ENCODE measurements at regions not wholly inside any gene's neighbourhood (a gene's known extent, or its start where the extent isn't known, plus 50 kb on each side); places are given as distances from the start of the nearest gene placed in this dataset.
A peak's percentile ranks its signal among the peaks of the same experiment; 100 is the strongest.

- DNase-seq (ENCODE audit: low read depth, low spot score), result no peak
- Mint-ChIP-seq H3K4me3 (no peak overlapping the region), H3K9me3 (peaks cover 2% of the 10 kb centered on the region), H3K4me1 (peaks cover 24% of the 10 kb centered on the region), H3K36me3 (ENCODE audit: low read depth) (peaks cover 6% of the 10 kb centered on the region), H3K27ac (ENCODE audit: unreplicated experiment) (no peak overlapping the region), H3K27me3 (ENCODE audit: low read depth) (no peaks in the 10 kb centered on the region)
- TF ChIP-seq CTCF (conservative IDR thresholded peaks at IDR 0.05), result no peak
Measured at GRCh38 chr13:33340631-33341030, 55.1 kb upstream of the STARD13 start.

- peaks cover 10% of the 10 kb centered on the region for H3K36me3 Mint-ChIP-seq (ENCODE audit: low read depth)
- H3K4me3 Mint-ChIP-seq, result no peak overlapping the region
- peaks cover 9% of the 10 kb centered on the region for H3K9me3 Mint-ChIP-seq
- peaks cover 32% of the 10 kb centered on the region for H3K4me1 Mint-ChIP-seq
- no peaks in the 10 kb centered on the region for H3K27me3 Mint-ChIP-seq (ENCODE audit: low read depth)
- no peak overlapping the region for H3K27ac Mint-ChIP-seq (ENCODE audit: unreplicated experiment)
- DNase-seq (ENCODE audit: low read depth, low spot score), result no peak
- no peak for TF ChIP-seq CTCF (conservative IDR thresholded peaks at IDR 0.05)
Measured at GRCh38 chr13:33341861-33342452, 56.4 kb upstream of the STARD13 start.

- Mint-ChIP-seq H3K27me3 (ENCODE audit: low read depth) (peaks cover 8% of the 10 kb centered on the region), H3K9me3 (peaks cover 9% of the 10 kb centered on the region), H3K4me1 (peaks cover 48% of the 10 kb centered on the region), H3K36me3 (ENCODE audit: low read depth) (peaks cover 10% of the 10 kb centered on the region), H3K4me3 (no peak overlapping the region), H3K27ac (ENCODE audit: unreplicated experiment) (no peak overlapping the region)
- no peak for TF ChIP-seq CTCF (conservative IDR thresholded peaks at IDR 0.05)
- no peak for DNase-seq (ENCODE audit: low read depth, low spot score)
Measured at GRCh38 chr13:33345842-33346241, 60.3 kb upstream of the STARD13 start.

DNA sequence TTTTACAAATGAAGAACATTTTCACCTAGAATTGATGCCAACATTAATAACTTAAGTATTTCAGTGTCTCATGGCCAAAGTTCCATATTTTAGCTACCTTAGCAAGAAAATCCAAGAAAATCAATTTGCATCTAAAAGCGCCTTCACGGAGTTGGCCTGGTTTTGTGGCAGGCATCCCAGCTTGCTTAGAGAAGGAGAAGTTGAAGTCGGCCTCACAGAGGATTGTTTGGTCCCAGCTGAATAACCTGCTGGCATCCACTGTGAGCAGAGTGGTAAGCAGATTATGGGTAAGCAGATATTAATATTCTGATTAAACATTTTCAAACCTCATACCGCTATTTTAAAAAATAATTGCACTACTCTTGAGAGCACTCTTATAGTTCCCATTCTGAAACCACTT is 62.3 kb upstream of the STARD13 start:
- Mint-ChIP-seq H3K27me3 (ENCODE audit: low read depth) (peaks cover 12% of the 10 kb centered on the region), H3K27ac (ENCODE audit: unreplicated experiment) (no peak overlapping the region), H3K4me3 (peak overlapping the region; percentile 70), H3K36me3 (ENCODE audit: low read depth) (peaks cover 10% of the 10 kb centered on the region), H3K9me3 (peaks cover 9% of the 10 kb centered on the region), H3K4me1 (peaks cover 58% of the 10 kb centered on the region)
- TF ChIP-seq CTCF (conservative IDR thresholded peaks at IDR 0.05), result no peak
- DNase-seq (ENCODE audit: low read depth, low spot score), result no peak

DNA sequence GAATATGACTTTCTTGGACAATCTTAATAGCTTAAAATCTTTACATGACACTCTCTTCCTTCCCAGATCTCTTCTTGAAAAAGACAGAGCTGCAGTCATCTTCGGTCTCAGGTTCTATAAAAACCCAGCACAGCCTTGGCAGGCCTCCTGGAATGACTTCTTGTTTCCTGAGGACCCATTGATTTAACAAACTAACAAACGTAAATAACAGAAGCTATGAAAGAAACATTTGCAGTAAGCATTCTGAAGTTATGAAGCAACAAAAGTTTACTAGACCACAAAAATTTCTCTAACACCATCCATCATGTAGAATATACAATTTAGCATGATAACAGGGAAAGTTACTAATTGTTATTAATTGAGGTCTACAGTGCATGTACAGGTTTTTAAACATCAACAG is 62.8 kb upstream of the STARD13 start:
- no peak for TF ChIP-seq CTCF (conservative IDR thresholded peaks at IDR 0.05)
- peaks cover 12% of the 10 kb centered on the region for H3K27me3 Mint-ChIP-seq (ENCODE audit: low read depth)
- H3K27ac Mint-ChIP-seq (ENCODE audit: unreplicated experiment), result no peak overlapping the region
- peaks cover 60% of the 10 kb centered on the region for H3K4me1 Mint-ChIP-seq
- peak overlapping the region; percentile 81 for H3K4me3 Mint-ChIP-seq
- H3K36me3 Mint-ChIP-seq (ENCODE audit: low read depth), result peaks cover 10% of the 10 kb centered on the region
- DNase-seq (ENCODE audit: low read depth, low spot score), result no peak
- peaks cover 9% of the 10 kb centered on the region for H3K9me3 Mint-ChIP-seq

All from neural crest cell (in vitro differentiated cells).